ENCODE measurements at regions not wholly inside any gene's neighbourhood (a gene's known extent, or its start where the extent isn't known, plus 50 kb on each side); places are given as distances from the start of the nearest gene placed in this dataset.

DNA sequence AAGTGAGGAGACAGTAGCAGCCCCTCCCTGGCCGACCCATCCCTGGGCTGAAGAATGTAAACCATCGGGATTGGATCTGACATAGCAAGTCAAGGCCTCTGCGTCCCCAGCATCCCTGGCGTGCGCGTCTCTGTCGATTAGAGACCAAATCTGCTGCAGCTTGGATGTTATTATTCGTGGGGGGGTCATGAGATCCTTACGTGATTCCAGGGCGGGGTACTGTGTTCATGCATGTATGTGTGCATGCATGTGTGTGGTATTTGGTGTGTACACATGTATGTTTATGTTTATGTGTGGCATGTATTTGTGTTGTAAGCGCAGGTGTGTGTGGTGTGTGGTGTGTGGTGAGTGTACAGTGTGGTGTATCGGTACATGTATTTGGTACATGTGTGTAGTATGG lies 741.8 kb upstream of the SALL3 start:
- Histone ChIP-seq H3K27me3 (no peaks in the 10 kb centered on the region), H3K36me3 (no peaks in the 10 kb centered on the region), H3K4me3 (ENCODE audit: low read depth, low read length) (no peak overlapping the region), H3K9me3 (no peaks in the 10 kb centered on the region), H3K4me1 (no peaks in the 10 kb centered on the region)
- TF ChIP-seq, protein P1, sequence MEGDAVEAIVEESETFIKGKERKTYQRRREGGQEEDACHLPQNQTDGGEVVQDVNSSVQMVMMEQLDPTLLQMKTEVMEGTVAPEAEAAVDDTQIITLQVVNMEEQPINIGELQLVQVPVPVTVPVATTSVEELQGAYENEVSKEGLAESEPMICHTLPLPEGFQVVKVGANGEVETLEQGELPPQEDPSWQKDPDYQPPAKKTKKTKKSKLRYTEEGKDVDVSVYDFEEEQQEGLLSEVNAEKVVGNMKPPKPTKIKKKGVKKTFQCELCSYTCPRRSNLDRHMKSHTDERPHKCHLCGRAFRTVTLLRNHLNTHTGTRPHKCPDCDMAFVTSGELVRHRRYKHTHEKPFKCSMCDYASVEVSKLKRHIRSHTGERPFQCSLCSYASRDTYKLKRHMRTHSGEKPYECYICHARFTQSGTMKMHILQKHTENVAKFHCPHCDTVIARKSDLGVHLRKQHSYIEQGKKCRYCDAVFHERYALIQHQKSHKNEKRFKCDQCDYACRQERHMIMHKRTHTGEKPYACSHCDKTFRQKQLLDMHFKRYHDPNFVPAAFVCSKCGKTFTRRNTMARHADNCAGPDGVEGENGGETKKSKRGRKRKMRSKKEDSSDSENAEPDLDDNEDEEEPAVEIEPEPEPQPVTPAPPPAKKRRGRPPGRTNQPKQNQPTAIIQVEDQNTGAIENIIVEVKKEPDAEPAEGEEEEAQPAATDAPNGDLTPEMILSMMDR (IDR thresholded peaks at IDR 0.05; ENCODE audit: low read depth, low read length), result no peak
- DNase-seq, result no peak

DNA sequence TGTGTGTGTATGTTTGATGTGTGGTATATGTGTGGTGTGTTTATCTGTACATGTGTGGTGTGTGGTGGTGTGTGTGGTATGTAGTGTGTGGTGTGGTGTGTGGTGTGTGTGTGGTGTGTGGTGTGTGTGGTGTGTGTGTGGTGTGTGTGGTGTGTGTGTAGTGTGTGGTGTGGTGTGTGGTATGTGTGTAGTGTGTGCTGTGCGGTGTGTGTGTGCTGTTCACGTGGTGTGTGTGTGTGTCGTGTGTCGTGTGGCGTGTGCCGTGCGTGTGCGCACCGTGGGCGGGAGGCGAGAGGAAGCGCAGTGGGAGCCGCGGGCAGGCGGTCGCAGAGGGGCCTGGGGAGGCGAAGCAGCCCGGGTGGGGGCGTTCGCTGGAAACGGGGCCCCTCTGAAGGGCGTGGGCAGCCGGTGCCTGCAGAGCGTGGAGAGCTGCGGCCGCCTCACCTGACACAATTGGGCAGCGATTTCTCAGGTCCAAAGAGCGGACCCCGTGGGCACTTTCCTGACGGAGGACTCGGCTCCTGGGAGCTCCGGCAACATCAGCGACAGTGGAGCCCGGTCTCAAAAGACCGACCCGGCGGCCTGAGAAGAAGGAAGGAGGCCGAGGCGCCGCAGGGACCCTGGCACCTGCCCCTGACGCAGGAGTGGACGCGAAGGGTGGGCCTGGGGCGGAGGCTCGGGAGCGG lies 741.1 kb upstream of the SALL3 start:
- no peaks in the 10 kb centered on the region for H3K27me3 ChIP-seq
- H3K9me3 ChIP-seq, result no peaks in the 10 kb centered on the region
- H3K4me1 ChIP-seq, result no peaks in the 10 kb centered on the region
- H3K36me3 ChIP-seq, result no peaks in the 10 kb centered on the region
- H3K4me3 ChIP-seq (ENCODE audit: low read depth, low read length), result no peak overlapping the region
- DNase-seq, result peak; percentile 3
- TF ChIP-seq, protein P1 (IDR thresholded peaks at IDR 0.05; ENCODE audit: low read depth, low read length), result no peak

DNA sequence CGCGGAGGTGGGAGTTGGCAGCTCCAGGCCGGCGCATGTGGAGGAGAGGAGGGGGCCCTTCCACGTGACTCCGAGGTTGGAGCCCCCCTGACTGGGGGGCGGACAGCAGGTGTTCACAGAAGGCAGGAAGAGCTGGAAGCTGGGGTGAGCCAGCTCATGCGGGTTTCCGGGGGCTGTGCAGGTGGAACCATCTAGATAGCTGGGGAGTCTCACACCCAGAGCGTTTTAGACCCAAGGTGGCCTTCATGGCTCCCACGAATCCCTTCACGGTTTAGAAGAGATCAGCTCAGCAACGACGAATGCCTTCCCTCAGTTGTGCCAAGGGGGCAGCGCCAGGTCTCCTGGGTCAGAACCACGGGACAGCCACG lies 740.5 kb upstream of the SALL3 start:
- H3K4me1 ChIP-seq, result no peaks in the 10 kb centered on the region
- no peak overlapping the region for H3K4me3 ChIP-seq (ENCODE audit: low read depth, low read length)
- no peaks in the 10 kb centered on the region for H3K36me3 ChIP-seq
- no peak for DNase-seq
- TF ChIP-seq, protein P1 (IDR thresholded peaks at IDR 0.05; ENCODE audit: low read depth, low read length), result no peak
- no peaks in the 10 kb centered on the region for H3K9me3 ChIP-seq
- no peaks in the 10 kb centered on the region for H3K27me3 ChIP-seq

DNA sequence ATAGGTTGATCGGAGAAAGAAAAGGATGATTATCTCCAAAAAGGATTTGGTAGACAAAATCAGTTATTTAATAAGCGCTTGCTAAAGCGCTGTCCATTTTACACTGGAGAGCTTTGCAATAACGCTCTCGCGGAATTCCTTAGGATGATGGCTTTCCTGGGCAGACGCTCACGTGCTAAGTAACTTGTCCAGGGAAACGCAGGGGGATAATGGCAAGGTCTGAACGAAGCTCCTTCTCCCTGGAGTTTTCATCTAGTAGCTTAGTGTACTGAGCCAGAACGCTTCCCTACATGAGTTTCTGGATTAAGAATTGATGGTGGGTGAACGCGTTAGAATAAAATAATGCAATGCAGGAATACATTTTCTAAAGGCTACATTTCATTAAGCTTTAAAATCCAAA lies 739.5 kb upstream of the SALL3 start:
- Histone ChIP-seq H3K9me3 (no peaks in the 10 kb centered on the region), H3K36me3 (no peaks in the 10 kb centered on the region), H3K27me3 (no peaks in the 10 kb centered on the region), H3K4me1 (no peaks in the 10 kb centered on the region), H3K4me3 (ENCODE audit: low read depth, low read length) (no peak overlapping the region)
- TF ChIP-seq, protein P1 (IDR thresholded peaks at IDR 0.05; ENCODE audit: low read depth, low read length), result no peak
- DNase-seq, result no peak

DNA sequence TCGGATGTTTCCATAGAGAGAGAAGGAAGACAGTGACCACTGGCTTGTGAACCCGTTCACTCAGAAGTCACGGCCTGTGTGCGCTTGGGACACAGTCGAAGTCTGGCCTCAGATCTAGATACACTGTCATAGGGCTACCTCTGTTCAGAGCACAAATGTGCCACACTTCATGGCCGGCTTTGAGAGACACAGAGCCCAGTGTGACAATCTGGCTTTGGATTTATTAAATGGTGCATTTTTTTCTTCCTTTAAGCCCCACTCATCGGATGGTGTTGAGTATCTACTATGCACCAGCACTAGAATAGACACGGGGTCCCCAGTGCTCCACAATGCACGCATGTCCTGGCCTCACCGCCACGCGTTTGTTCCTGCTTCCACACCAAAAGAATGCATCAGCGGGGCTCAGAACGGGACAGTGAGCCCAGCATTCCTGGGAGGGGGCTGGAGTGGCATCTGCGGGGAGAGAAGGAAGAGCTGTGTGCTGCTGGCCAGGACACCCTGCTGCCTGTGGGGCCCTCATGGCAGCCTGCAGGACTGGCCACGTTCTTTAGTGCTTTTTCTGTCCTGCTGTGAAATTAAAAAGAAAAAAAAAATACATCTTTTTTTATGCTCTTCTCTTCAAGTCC lies 738.9 kb upstream of the SALL3 start:
- H3K4me1 ChIP-seq, result no peaks in the 10 kb centered on the region
- H3K27me3 ChIP-seq, result no peaks in the 10 kb centered on the region
- H3K4me3 ChIP-seq (ENCODE audit: low read depth, low read length), result no peak overlapping the region
- DNase-seq, result no peak
- H3K36me3 ChIP-seq, result no peaks in the 10 kb centered on the region
- no peaks in the 10 kb centered on the region for H3K9me3 ChIP-seq
- TF ChIP-seq, protein P1 (IDR thresholded peaks at IDR 0.05; ENCODE audit: low read depth, low read length), result no peak

DNA sequence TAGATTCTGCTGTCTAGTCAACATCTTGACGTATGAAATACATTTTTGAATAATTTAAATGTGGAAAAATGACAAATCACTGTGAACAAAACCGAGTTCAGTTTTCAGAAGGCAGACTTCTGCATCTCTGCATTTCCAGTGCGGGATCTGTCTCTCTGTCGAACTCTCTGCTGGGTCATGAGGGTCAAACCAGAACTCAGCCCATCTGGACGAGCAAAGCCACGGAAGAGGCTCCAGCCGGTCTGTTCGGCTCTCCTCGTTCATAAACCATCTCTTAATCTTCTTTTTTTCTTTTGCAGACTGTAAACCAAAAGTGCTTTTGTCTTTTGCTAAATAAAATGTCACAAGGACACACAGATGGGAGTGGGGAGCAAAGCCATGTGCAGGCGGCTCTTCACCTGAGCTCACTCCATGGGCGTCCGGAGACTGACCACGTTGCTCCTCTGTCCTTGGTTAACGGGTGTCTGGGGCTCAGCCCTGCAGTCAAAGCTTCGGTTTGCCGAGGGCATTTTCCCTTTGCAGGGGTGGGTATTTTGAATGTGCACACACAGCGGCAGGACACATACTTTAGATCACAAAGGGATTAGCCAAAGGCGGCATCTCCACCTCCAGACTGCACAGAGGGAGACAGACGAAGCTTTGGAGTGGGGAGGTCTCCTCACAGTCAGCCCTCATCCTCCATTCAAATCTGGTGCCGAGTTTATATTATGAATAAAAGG lies 737.9 kb upstream of the SALL3 start:
- H3K27me3 ChIP-seq, result peaks cover 4% of the 10 kb centered on the region; the same call in 1 of the 2 replicates
- no peaks in the 10 kb centered on the region for H3K9me3 ChIP-seq
- H3K4me3 ChIP-seq (ENCODE audit: low read depth, low read length), result no peak overlapping the region
- no peak for DNase-seq
- TF ChIP-seq, protein P1 (IDR thresholded peaks at IDR 0.05; ENCODE audit: low read depth, low read length), result no peak
- H3K36me3 ChIP-seq, result no peaks in the 10 kb centered on the region
- no peaks in the 10 kb centered on the region for H3K4me1 ChIP-seq

Measured in BE2C (cell line).